Activated CD8-positive, alpha-beta memory T cell treated with anti-CD3 and anti-CD28 coated beads, Interleukin-2, amount 10 ng/mL, durations not matched to agents 7 days and 5 days (primary cell): ENCODE measurements at regions not wholly inside any gene's neighbourhood (a gene's known extent, or its start where the extent isn't known, plus 50 kb on each side); places are given as distances from the start of the nearest gene placed in this dataset.
"Not testable (repeated sequence)": the region's sequence is repeated elsewhere in the genome, so short reads cannot be mapped to it uniquely, and the experiment has no call there.

Experiments used
- ATAC-seq: fragments of 150-1000 bp; cut with Tn5 transposase; one replicate; pipeline ENCODE4 v1.10.0; 2021; ENCODE audit warnings: moderate library complexity
- CTCF ChIA-PET: fragments of 350-600 bp; sonication (Branson Sonifier 250); formaldehyde crosslinking; loops from one replicate; lab custom pipeline; 2021; ENCODE audit warnings: antibody characterized with exemption; lab: Charles Lee
- DNase-seq: peaks from one replicate; pipeline ENCODE4 v3.0.0-alpha.2; 2020
- H3K27ac Mint-ChIP-seq: one replicate; pipeline ENCODE4 v1.8.0; 2021; ENCODE audit warnings: mild to moderate bottlenecking, mixed read lengths
- H3K27me3 Mint-ChIP-seq: one replicate; pipeline ENCODE4 v1.8.0; 2021; ENCODE audit warnings: mixed read lengths
- H3K36me3 Mint-ChIP-seq: one replicate; pipeline ENCODE4 v1.8.0; 2021; ENCODE audit warnings: mild to moderate bottlenecking, mixed read lengths
- H3K4me1 Mint-ChIP-seq: one replicate; pipeline ENCODE4 v1.8.0; 2021; ENCODE audit warnings: mixed read lengths
- H3K4me3 Mint-ChIP-seq: one replicate; pipeline ENCODE4 v1.8.0; 2021; ENCODE audit warnings: mild to moderate bottlenecking, moderate library complexity, mixed read lengths
- H3K9me3 Mint-ChIP-seq: one replicate; pipeline ENCODE4 v1.8.0; 2022; ENCODE audit warnings: low read depth, mixed read lengths

DNA sequence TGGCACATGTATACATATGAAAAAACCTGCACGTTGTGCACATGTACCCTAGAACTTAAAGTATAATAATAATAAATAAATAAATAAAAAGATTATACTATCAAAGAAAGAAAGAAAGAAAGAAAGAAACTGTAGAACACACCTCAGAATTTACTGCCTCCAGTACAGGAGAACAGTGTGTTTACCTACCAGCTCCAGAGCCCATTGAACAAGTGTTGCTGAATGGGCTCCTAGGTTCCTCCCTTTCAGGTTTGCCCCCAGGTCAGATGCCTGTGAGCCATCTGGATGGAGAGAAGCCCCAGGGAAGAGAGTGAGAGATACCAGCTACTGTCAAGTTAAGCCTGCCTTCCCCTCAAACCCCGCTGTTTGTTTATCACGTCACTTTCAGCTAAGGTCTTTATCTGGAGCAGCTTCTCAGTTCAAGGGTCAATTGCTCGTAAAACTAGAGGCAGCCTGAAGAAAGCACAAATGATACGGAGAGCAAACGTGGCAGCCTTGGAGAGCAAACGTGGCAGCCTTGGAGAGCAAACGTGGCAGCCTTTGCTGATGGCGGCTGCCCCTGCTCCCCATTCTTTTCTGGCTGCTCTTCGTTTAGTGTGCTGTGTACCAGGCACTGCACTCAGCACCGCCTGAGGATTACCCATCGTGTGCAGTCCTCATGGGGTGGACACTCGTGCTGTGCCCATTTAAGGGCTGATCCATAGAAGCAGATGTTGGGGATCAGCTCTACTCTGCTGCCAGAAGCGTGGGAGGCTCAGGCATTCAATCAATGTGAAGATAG is 111.7 kb downstream of the ADAMTS15 start:
- no peaks in the 10 kb centered on the region for H3K36me3 Mint-ChIP-seq
- H3K4me3 Mint-ChIP-seq, result no peak overlapping the region
- no peaks in the 10 kb centered on the region for H3K4me1 Mint-ChIP-seq

GRCh38 chr11:130560781-130561109 is 112.3 kb downstream of the ADAMTS15 start:
- ATAC-seq (no peak), DNase-seq (no peak)
- no peaks in the 10 kb centered on the region for H3K36me3 Mint-ChIP-seq
- H3K27ac Mint-ChIP-seq, result no peak overlapping the region
- CTCF ChIA-PET, result no interaction called here
- no peak overlapping the region for H3K4me3 Mint-ChIP-seq
- no peaks in the 10 kb centered on the region for H3K4me1 Mint-ChIP-seq
- H3K27me3 Mint-ChIP-seq, result peaks cover 5% of the 10 kb centered on the region
- no peaks in the 10 kb centered on the region for H3K9me3 Mint-ChIP-seq

More for the DNA sequence above, 111.7 kb downstream of the ADAMTS15 start:
- Mint-ChIP-seq H3K9me3 (no peaks in the 10 kb centered on the region), H3K27me3 (peaks cover 11% of the 10 kb centered on the region), H3K27ac (no peak overlapping the region)
- CTCF ChIA-PET, result no interaction called here
- DNase-seq (no peak), ATAC-seq (no peak)

DNA sequence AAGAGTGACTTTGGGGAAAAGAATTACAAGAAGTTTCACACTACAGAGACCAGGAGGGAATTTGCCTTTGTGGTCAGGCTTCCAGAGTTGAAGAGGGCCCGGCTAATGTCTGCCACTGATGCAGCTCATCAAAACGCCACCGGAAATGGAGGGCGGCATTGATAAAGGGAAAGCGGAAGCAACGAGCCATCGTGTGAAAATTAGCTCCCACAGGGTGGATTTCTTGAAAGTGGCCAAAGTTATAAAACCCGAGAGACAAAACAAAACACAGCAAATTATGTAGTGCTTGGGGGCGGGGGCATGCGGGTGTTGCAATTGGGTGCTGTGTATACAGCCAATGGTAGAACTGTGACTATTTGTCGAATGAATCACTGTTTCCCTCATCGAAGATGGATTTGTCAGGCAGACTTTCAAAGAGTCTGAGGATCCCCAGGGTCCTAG is 113.0 kb downstream of the ADAMTS15 start:
- DNase-seq (no peak), ATAC-seq (no peak)
- H3K36me3 Mint-ChIP-seq, result no peaks in the 10 kb centered on the region
- H3K4me3 Mint-ChIP-seq, result no peak overlapping the region
- H3K9me3 Mint-ChIP-seq, result no peaks in the 10 kb centered on the region
- H3K27ac Mint-ChIP-seq, result no peak overlapping the region
- no peaks in the 10 kb centered on the region for H3K4me1 Mint-ChIP-seq
- CTCF ChIA-PET, result no interaction called here
- H3K27me3 Mint-ChIP-seq, result no peaks in the 10 kb centered on the region

DNA sequence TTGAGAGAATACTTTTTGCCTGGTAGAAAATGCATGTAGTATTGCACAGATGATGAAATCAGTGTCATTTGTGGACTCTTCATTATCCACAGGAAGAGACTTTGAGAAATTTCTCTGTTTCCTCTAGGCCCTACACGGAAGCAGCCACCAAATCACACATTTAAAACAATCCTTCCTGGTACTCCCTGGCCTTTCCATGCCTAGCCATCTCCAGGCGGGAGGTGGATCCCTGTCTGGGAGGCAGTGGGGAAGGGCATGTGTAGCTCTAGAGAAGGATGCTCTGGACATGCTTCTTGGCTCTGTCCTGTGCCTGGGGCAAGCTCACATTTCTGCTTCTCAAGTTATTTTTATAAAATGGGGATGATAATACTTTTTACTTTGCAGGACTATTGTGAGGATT is 114.1 kb downstream of the ADAMTS15 start:
- no peak for ATAC-seq
- Mint-ChIP-seq H3K27me3 (no peaks in the 10 kb centered on the region), H3K36me3 (no peaks in the 10 kb centered on the region), H3K9me3 (no peaks in the 10 kb centered on the region), H3K4me3 (no peak overlapping the region), H3K27ac (no peak overlapping the region), H3K4me1 (no peaks in the 10 kb centered on the region)
- DNase-seq, result no peak
- CTCF ChIA-PET, result no interaction called here

DNA sequence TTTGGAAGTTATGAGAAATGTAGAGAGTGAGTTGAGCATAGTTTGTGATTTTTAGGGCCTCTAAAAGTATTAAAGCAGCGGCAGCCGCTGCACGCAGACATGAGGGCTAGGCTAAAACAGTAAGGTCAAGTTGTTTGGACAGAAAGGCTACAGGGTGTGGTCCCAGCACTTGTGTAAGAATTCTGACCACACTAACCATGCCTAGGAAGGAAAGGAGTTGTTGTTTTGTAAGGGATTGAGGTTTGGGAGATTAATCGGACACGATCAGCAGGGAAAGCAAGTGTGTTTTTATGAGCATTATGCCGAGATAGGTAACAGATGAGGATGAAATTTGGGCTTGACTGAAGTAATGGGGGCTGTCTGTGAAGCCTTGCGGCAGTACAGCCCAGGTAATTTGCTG is 117.9 kb downstream of the ADAMTS15 start:
- H3K27me3 Mint-ChIP-seq, H3K4me1 Mint-ChIP-seq, DNase-seq, CTCF ChIA-PET, H3K27ac Mint-ChIP-seq, H3K4me3 Mint-ChIP-seq, H3K36me3 Mint-ChIP-seq, H3K9me3 Mint-ChIP-seq, ATAC-seq: not testable (repeated sequence)

DNA sequence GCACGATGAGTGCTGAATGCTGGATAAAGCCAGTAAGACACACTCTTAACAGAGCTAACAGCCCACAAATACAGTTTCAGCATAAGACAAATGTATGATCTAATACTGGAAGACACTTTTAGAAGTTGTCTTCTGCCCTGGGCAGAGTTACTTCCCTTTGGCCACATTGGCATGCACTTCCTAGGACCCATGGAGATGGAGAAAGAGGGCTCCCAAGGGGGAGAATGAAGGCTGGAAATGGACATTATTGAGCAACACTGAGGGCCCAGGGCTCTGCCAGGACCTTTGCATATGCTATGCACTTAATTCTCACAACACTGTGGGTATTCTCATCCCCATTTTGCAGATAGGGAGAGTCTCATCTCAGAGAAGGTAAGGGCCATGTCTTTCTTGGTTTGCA is 123.1 kb downstream of the ADAMTS15 start:
- Mint-ChIP-seq H3K9me3 (no peaks in the 10 kb centered on the region), H3K4me3 (no peak overlapping the region), H3K27ac (no peak overlapping the region), H3K36me3 (no peaks in the 10 kb centered on the region), H3K4me1 (no peaks in the 10 kb centered on the region), H3K27me3 (peaks cover 7% of the 10 kb centered on the region)
- no peak for DNase-seq
- CTCF ChIA-PET, result interaction anchor here (1.9 kb wide), 1 partner anchor 11 kb away, joined by 4 read pairs; no protein-coding TSS in a partner anchor
- no peak for ATAC-seq

DNA sequence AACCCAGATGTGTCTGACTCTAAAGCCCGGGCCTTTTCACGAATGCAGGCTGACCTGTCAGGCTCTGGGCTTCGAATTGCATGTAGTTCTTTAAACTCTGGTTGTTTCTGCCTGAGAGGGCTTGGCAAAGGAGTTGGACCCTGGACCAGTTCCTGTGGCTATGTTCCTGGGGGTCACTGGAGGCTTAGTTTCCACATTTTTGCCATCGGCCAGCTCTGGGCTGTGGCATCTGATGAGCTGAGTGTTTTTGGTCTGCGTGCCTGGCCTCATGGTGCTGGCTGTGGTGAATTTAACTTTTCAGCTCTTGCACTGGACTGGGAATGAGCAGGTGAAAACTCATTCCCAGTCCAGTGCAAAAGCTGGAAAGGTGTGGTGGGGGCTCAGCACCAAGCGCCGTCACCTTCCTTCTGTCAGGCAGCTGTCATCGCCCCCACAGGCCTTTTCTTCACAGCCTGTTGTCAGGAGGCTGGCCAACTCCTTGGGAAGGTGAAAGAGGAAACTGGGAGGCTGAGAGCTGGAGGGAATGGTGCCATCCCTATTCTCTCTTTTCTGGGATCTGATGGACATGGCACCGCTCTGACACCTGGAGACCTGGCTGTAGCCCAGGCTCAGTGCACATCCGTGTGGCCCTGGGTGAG is 123.6 kb downstream of the ADAMTS15 start:
- Mint-ChIP-seq H3K4me1 (no peaks in the 10 kb centered on the region), H3K9me3 (no peaks in the 10 kb centered on the region), H3K27ac (no peak overlapping the region), H3K4me3 (no peak overlapping the region), H3K27me3 (peaks cover 7% of the 10 kb centered on the region), H3K36me3 (no peaks in the 10 kb centered on the region)
- DNase-seq (no peak), ATAC-seq (no peak)
- CTCF ChIA-PET, result interaction anchor here (1.9 kb wide), 1 partner anchor 10 kb away, joined by 4 read pairs; no protein-coding TSS in a partner anchor

- H3K27me3 Mint-ChIP-seq, result peaks cover 7% of the 10 kb centered on the region
- no peaks in the 10 kb centered on the region for H3K36me3 Mint-ChIP-seq
- H3K27ac Mint-ChIP-seq, result no peak overlapping the region
- H3K9me3 Mint-ChIP-seq, result no peaks in the 10 kb centered on the region
- CTCF ChIA-PET, result no interaction called here
- no peak overlapping the region for H3K4me3 Mint-ChIP-seq
- ATAC-seq (no peak), DNase-seq (no peak)
- H3K4me1 Mint-ChIP-seq, result no peaks in the 10 kb centered on the region
These were observed 125.3 kb downstream of the ADAMTS15 start for GRCh38 chr11:130573767-130574166.

DNA sequence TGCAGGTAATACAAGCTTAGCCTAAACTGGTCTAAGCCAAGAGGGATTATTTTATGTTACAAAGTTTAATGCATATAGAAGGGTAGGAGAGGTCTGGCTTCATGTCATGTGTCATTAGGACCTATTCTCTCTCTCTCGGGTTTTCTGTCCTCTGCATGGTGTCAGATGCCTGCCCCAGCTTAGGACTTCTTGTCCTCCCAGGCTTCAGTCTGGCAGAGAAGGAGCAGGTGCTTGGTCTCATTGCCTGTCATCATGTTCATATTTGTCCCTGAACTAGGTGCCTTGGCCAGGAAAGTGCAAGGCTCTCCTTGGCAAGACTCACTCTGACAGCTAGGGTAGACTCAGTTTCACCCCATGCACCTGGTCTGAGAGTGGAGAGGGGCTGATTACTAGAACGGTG is 126.3 kb downstream of the ADAMTS15 start:
- peaks cover 7% of the 10 kb centered on the region for H3K27me3 Mint-ChIP-seq
- H3K4me1 Mint-ChIP-seq, result no peaks in the 10 kb centered on the region
- ATAC-seq (no peak), DNase-seq (no peak)
- no peaks in the 10 kb centered on the region for H3K9me3 Mint-ChIP-seq
- H3K27ac Mint-ChIP-seq, result no peak overlapping the region
- CTCF ChIA-PET, result no interaction called here
- H3K4me3 Mint-ChIP-seq, result no peak overlapping the region
- no peaks in the 10 kb centered on the region for H3K36me3 Mint-ChIP-seq

DNA sequence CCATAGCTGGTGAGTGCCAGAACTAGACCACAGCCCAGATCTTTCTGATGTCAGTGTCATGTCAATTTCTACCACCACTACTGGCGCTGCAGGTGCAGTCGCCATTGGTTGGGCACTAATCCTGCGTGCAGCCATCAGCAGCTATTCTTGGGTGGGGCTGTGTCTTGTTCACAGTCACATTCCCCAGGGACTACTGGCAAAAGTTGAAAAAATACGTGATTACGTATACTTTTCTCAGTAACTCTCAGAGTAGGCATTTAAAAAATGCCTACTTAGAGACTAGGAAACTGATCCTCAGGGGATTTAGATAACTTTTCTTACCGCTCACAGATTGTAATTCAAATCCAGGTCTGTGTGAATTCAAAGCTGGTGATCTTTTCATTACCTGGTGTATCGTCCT is 127.7 kb downstream of the ADAMTS15 start:
- H3K9me3 Mint-ChIP-seq, result no peaks in the 10 kb centered on the region
- H3K4me1 Mint-ChIP-seq, result no peaks in the 10 kb centered on the region
- ATAC-seq (no peak), DNase-seq (no peak)
- CTCF ChIA-PET, result no interaction called here
- H3K4me3 Mint-ChIP-seq, result no peak overlapping the region
- H3K27me3 Mint-ChIP-seq, result peaks cover 7% of the 10 kb centered on the region
- no peak overlapping the region for H3K27ac Mint-ChIP-seq
- no peaks in the 10 kb centered on the region for H3K36me3 Mint-ChIP-seq

GRCh38 chr11:130578738-130579368 is 130.4 kb downstream of the ADAMTS15 start:
- H3K9me3 Mint-ChIP-seq, result no peaks in the 10 kb centered on the region
- H3K27me3 Mint-ChIP-seq, result peaks cover 14% of the 10 kb centered on the region
- no peaks in the 10 kb centered on the region for H3K4me1 Mint-ChIP-seq
- no peak overlapping the region for H3K4me3 Mint-ChIP-seq
- CTCF ChIA-PET, result no interaction called here
- ATAC-seq (no peak), DNase-seq (no peak)
- H3K36me3 Mint-ChIP-seq, result no peaks in the 10 kb centered on the region
- no peak overlapping the region for H3K27ac Mint-ChIP-seq

DNA sequence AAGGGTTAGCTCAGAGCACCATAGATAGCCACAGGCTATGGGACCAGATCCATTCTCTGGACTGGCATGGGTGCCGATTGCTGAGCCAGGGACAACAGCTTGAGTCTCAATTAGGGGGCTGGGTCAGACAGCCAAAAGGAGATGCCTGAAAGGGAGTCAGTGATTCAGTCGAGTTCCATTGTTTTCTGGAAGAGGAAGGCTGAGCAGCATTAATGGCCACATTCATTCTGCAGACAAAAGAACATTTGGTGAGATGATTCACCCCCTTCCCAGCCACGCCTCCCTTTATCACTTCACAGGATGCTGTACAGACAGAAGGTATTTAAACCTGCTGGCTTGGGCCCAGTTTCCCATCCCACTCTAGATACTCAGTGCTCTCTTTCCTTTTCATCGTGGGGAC is 131.9 kb downstream of the ADAMTS15 start:
- DNase-seq (no peak), ATAC-seq (no peak)
- Mint-ChIP-seq H3K27me3 (peaks cover 10% of the 10 kb centered on the region), H3K4me1 (no peaks in the 10 kb centered on the region), H3K36me3 (no peaks in the 10 kb centered on the region), H3K9me3 (no peaks in the 10 kb centered on the region), H3K27ac (no peak overlapping the region), H3K4me3 (no peak overlapping the region)
- CTCF ChIA-PET, result no interaction called here

DNA sequence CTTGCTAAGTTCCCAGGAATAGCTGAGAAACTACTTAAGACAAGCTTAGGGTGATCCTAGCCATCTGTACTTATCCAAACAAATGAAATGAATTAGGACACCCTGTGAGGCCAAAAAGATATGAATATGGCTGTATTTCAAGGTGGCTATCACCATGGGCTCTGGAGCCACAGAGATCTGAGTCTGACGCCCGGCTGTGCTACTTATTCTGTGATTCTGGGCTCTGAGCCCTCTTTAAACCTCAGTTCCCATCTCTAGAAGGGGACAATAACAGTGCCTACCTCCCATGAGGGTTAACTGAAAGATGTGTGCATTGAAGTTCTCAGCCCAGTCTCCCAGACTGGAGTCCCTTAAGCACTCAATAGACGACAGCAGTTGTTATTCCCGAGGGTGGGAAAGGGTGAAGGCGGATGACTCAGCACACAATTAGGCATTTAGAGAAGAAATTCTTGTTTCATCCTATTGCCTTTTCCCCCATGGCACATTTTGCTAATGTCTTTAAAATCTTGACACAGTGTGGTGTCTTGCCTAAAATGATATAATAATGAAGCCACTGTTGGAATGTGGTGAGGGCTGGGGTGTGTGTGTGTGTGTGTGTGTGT is 132.5 kb downstream of the ADAMTS15 start:
- H3K9me3 Mint-ChIP-seq, result no peaks in the 10 kb centered on the region
- ATAC-seq, result no peak
- no peak for DNase-seq
- H3K36me3 Mint-ChIP-seq, result no peaks in the 10 kb centered on the region
- H3K27ac Mint-ChIP-seq, result no peak overlapping the region
- H3K27me3 Mint-ChIP-seq, result peaks cover 7% of the 10 kb centered on the region
- no peaks in the 10 kb centered on the region for H3K4me1 Mint-ChIP-seq
- H3K4me3 Mint-ChIP-seq, result no peak overlapping the region
- CTCF ChIA-PET, result no interaction called here
